Upper lobe of left lung (tissue), 6 donors: ENCODE measurements at regions not wholly inside any gene's neighbourhood (a gene's known extent, or its start where the extent isn't known, plus 50 kb on each side); places are given as distances from the start of the nearest gene placed in this dataset.

Experiments used
- ATAC-seq, 2 donors: fragments of 200-7000 bp; cut with Tn5 transposase; one replicate each; pipeline ENCODE4 v1.9.1; 2022; ENCODE audit warnings: mild to moderate bottlenecking in 2 of 2, moderate library complexity in 2 of 2; ENCODE audit not compliant: low FRiP score in 2 of 2
- DNase-seq, 2 donors: peaks; one replicate each; pipeline ENCODE4 v3.0.0-alpha.2; 2019 to 2020
- H3K27ac ChIP-seq, 4 donors: fragments of 200-600 bp; sonication (generic); one replicate each; pipeline ENCODE4 v1.5.1; 2016 to 2019
- H3K27me3 ChIP-seq, 4 donors: fragments of 200-600 bp; sonication (generic); one replicate each; pipeline ENCODE4 v1.5.1; 2017 to 2019
- H3K36me3 ChIP-seq, 4 donors: fragments of 200-600 bp; sonication (generic); one replicate each; pipeline ENCODE4 v1.5.1; 2016 to 2019
- H3K4me1 ChIP-seq, 4 donors: fragments of 200-600 bp; sonication (generic); one replicate each; pipeline ENCODE4 v1.5.1; 2018 to 2019
- H3K4me3 ChIP-seq, 4 donors: fragments of 200-600 bp; sonication (generic); one replicate each; pipeline ENCODE4 v1.5.1; 2017 to 2019; ENCODE audit warnings: mild to moderate bottlenecking in 2 of 4, moderate library complexity in 1 of 4
- H3K9me3 ChIP-seq, 4 donors: fragments of 200-600 bp; sonication (generic); one replicate each; pipeline ENCODE4 v1.5.1; 2018 to 2019
- CTCF ChIP-seq, 6 experiments: fragments of 450-650 bp in 4 of 6; fragments of 200-600 bp in 2 of 6; sonication (generic) in 2 of 6; IDR thresholded peaks; one replicate each; pipeline ENCODE4 v1.5.1; 2016 to 2019; ENCODE audit warnings: antibody characterized with exemption in 6 of 6
- EP300 ChIP-seq, 4 donors: sonication (generic); formaldehyde crosslinking; IDR thresholded peaks; one replicate each; pipeline ENCODE4 v1.5.1; 2017; ENCODE audit warnings: antibody characterized with exemption in 4 of 4, control low read depth in 2 of 4
- POLR2A ChIP-seq, 4 donors: fragments of 450-650 bp; IDR thresholded peaks; one replicate each; pipeline ENCODE4 v1.5.1; 2016 to 2017; ENCODE audit warnings: antibody characterized with exemption in 4 of 4, mild to moderate bottlenecking in 2 of 4
- POLR2AphosphoS5 ChIP-seq, 2 donors: sonication (generic); formaldehyde crosslinking; IDR thresholded peaks; one replicate each; pipeline ENCODE4 v1.5.1; 2017; ENCODE audit warnings: antibody characterized with exemption in 2 of 2
- WGBS, 2 donors: methylation state at CpG; one replicate each; pipeline ENCODE4 v1.1.5; 2017 to 2018; 5-methylcytosine and 5-hydroxymethylcytosine counted together
- donor health status: DM: no; HTN: no; CAD: no; lungs with moderate emphysema.
- donor health status: DM: no; HTN: yes; CAD: no; lungs with severe emphysema.

- H3K9me3 ChIP-seq = peaks cover 33 to 68% (median 56%) of the 10 kb centered on the region in 4 donors
- no peaks in the 10 kb centered on the region for H3K27me3 ChIP-seq
- no peak for ATAC-seq
- WGBS, 2 donors = 91 to 96% methylated on average over 8 of the region's 8 CpGs
- peaks cover 0 to 31% (median 4%) of the 10 kb centered on the region in 4 donors for H3K36me3 ChIP-seq
- H3K27ac ChIP-seq = no peak overlapping the region
- no peaks in the 10 kb centered on the region for H3K4me1 ChIP-seq
- TF ChIP-seq POLR2AphosphoS5 (IDR thresholded peaks at IDR 0.05) = no peak
- TF ChIP-seq EP300 (IDR thresholded peaks at IDR 0.05) = no peak
- no peak for TF ChIP-seq POLR2A (IDR thresholded peaks at IDR 0.05)
- TF ChIP-seq CTCF (IDR thresholded peaks at IDR 0.05) = no peak
- no peak overlapping the region for H3K4me3 ChIP-seq
- no peak for DNase-seq
These were observed 86.8 kb downstream of the SLC25A15 start for GRCh38 chr13:40876020-40876738.

GRCh38 chr13:40878321-40878720 lies 88.9 kb downstream of the SLC25A15 start:
- ATAC-seq (no peak), DNase-seq (no peak)
- no peak overlapping the region for H3K27ac ChIP-seq
- WGBS, 2 donors = 95 to 100% methylated on average over 2 of the region's 2 CpGs
- H3K4me3 ChIP-seq = no peak overlapping the region
- TF ChIP-seq CTCF (IDR thresholded peaks at IDR 0.05) = no peak
- TF ChIP-seq POLR2AphosphoS5 (IDR thresholded peaks at IDR 0.05) = no peak
- no peak for TF ChIP-seq POLR2A (IDR thresholded peaks at IDR 0.05)
- no peak for TF ChIP-seq EP300 (IDR thresholded peaks at IDR 0.05)
- no peaks in the 10 kb centered on the region for H3K4me1 ChIP-seq
- peaks cover 29 to 50% (median 40%) of the 10 kb centered on the region in 4 donors for H3K9me3 ChIP-seq
- H3K27me3 ChIP-seq = no peaks in the 10 kb centered on the region
- peaks cover 0 to 31% (median 4%) of the 10 kb centered on the region in 4 donors for H3K36me3 ChIP-seq

- Histone ChIP-seq H3K27me3 (no peaks in the 10 kb centered on the region), H3K9me3 (peaks cover 24 to 45% (median 36%) of the 10 kb centered on the region in 4 donors), H3K4me1 (no peaks in the 10 kb centered on the region), H3K36me3 (peaks cover 0 to 31% (median 4%) of the 10 kb centered on the region in 4 donors), H3K27ac (no peak overlapping the region), H3K4me3 (no peak overlapping the region)
- no peak for DNase-seq
- ATAC-seq = no peak
- TF ChIP-seq POLR2AphosphoS5 (IDR thresholded peaks at IDR 0.05) (no peak), EP300 (IDR thresholded peaks at IDR 0.05) (no peak)
- 97% methylated on average over 7 of the region's 7 CpGs for WGBS, 2 donors
These were observed 89.4 kb downstream of the SLC25A15 start for GRCh38 chr13:40878823-40879222.
